Left lung (tissue), 4 donors: ENCODE measurements at regions not wholly inside any gene's neighbourhood (a gene's known extent, or its start where the extent isn't known, plus 50 kb on each side); places are given as distances from the start of the nearest gene placed in this dataset.

ENCODE experiments used
- ATAC-seq: fragments of 200-7000 bp; cut with Tn5 transposase; one replicate; pipeline ENCODE4 v1.9.1; 2020; ENCODE audit warnings: moderate library complexity
- DNase-seq, 4 donors: peaks; one replicate each; pipeline ENCODE4 v3.0.0-alpha.2; 2013 to 2020
- H3K27ac ChIP-seq, 2 donors: fragments of 200-600 bp; sonication (generic) in 1 of 2; one replicate each; pipeline versions ENCODE4 v1.5.0 to v1.8.0; 2020 to 2021
- H3K27me3 ChIP-seq, 2 donors: fragments of 200-600 bp; sonication (generic) in 1 of 2; one replicate each; pipeline versions ENCODE4 v1.5.0 to v1.8.0; 2020 to 2021
- H3K36me3 ChIP-seq, 2 donors: fragments of 200-600 bp; sonication (generic) in 1 of 2; one replicate each; pipeline versions ENCODE4 v1.5.0 to v1.8.0; 2020 to 2021
- H3K4me1 ChIP-seq, 2 donors: fragments of 200-600 bp; one replicate each; pipeline ENCODE4 v1.8.0; 2021
- H3K4me3 ChIP-seq, 2 donors: fragments of 200-600 bp; sonication (generic) in 1 of 2; one replicate each; pipeline versions ENCODE4 v1.5.0 to v1.8.0; 2020 to 2021; ENCODE audit warnings: mild to moderate bottlenecking in 1 of 2
- H3K9me3 ChIP-seq, 2 donors: fragments of 200-600 bp; sonication (generic) in 1 of 2; one replicate each; pipeline versions ENCODE4 v1.5.0 to v1.8.0; 2020 to 2021
- CTCF ChIP-seq, 2 donors: fragments of 200-600 bp; sonication (generic) in 1 of 2; IDR thresholded peaks; one replicate each; pipeline versions ENCODE4 v1.5.0 to v1.8.0; 2021; ENCODE audit warnings: antibody characterized with exemption in 2 of 2
- intact Hi-C, 2 donors: fragments of 100-400 bp; cut with DNase I; formaldehyde crosslinking; loops; one replicate each; pipeline versions ENCODE4 v1.11.2 to v1.14.2; 2022
- donor health status: DM: no; HTN: yes; CAD: no.
- donor health status: DM: no; HTN: no; CAD: no.

GRCh38 chr9:129400971-129401622 lies 219.8 kb downstream of the C9orf50 start:
- no peak overlapping the region for H3K27ac ChIP-seq
- ATAC-seq = no peak
- intact Hi-C loops = no loop called here

GRCh38 chr9:129400001-129400970 lies 220.6 kb downstream of the C9orf50 start:
- intact Hi-C loops = no loop called here
- Histone ChIP-seq H3K4me3 (no peak overlapping the region), H3K27ac (no peak overlapping the region), H3K27me3 (no peaks in the 10 kb centered on the region), H3K4me1 (peaks cover 4 to 5% of the 10 kb centered on the region in 2 donors), H3K36me3 (no peaks in the 10 kb centered on the region), H3K9me3 (no peaks in the 10 kb centered on the region)
- DNase-seq = peak in 2 of 4 donors; percentile 19 to 75
- TF ChIP-seq CTCF (IDR thresholded peaks at IDR 0.05) = no peak
- ATAC-seq = no peak

More at GRCh38 chr9:129400971-129401622, 219.8 kb downstream of the C9orf50 start:
- H3K27me3 ChIP-seq = no peaks in the 10 kb centered on the region
- DNase-seq = peak in 1 of 4 donors; percentile 63
- no peak for TF ChIP-seq CTCF (IDR thresholded peaks at IDR 0.05)
- H3K4me3 ChIP-seq = no peak overlapping the region
- no peaks in the 10 kb centered on the region for H3K36me3 ChIP-seq
- H3K4me1 ChIP-seq = peaks cover 4 to 5% of the 10 kb centered on the region in 2 donors
- no peaks in the 10 kb centered on the region for H3K9me3 ChIP-seq

- no peak overlapping the region for H3K4me3 ChIP-seq
- intact Hi-C loops = no loop called here
- H3K4me1 ChIP-seq = peaks cover 4 to 5% of the 10 kb centered on the region in 2 donors
- H3K27ac ChIP-seq = no peak overlapping the region
- H3K36me3 ChIP-seq = no peaks in the 10 kb centered on the region
- DNase-seq = peak in 1 of 4 donors; percentile 11
- no peak for ATAC-seq
- H3K27me3 ChIP-seq = no peaks in the 10 kb centered on the region
- no peak for TF ChIP-seq CTCF (IDR thresholded peaks at IDR 0.05)
- H3K9me3 ChIP-seq = no peaks in the 10 kb centered on the region
These were observed 221.3 kb downstream of the C9orf50 start for GRCh38 chr9:129399634-129399990.

GRCh38 chr9:129398961-129399633 lies 221.0 kb upstream of the IER5L start:
- intact Hi-C loops = no loop called here
- Histone ChIP-seq H3K36me3 (no peaks in the 10 kb centered on the region), H3K27me3 (no peaks in the 10 kb centered on the region), H3K4me1 (peaks cover 4 to 5% of the 10 kb centered on the region in 2 donors), H3K27ac (no peak overlapping the region), H3K4me3 (no peak overlapping the region), H3K9me3 (no peaks in the 10 kb centered on the region)
- ATAC-seq (no peak), DNase-seq (peak in 2 of 4 donors; percentile 28 to 55)
- no peak for TF ChIP-seq CTCF (IDR thresholded peaks at IDR 0.05)
